Muscle of arm (tissue), 1 donor: ENCODE measurements at regions not wholly inside any gene's neighbourhood (a gene's known extent, or its start where the extent isn't known, plus 50 kb on each side); places are given as distances from the start of the nearest gene placed in this dataset.

Experiments used
- DNase-seq: peaks from one replicate; pipeline ENCODE4 v3.0.0-alpha.2; 2013

- no peak for DNase-seq
These were observed 188.0 kb upstream of the GLI2 start for GRCh38 chr2:120547662-120548061.

GRCh38 chr2:120548627-120549608 is 186.8 kb upstream of the GLI2 start:
- DNase-seq, result no peak

- DNase-seq, result no peak
These were observed 185.8 kb upstream of the GLI2 start for GRCh38 chr2:120549841-120550240.

DNA sequence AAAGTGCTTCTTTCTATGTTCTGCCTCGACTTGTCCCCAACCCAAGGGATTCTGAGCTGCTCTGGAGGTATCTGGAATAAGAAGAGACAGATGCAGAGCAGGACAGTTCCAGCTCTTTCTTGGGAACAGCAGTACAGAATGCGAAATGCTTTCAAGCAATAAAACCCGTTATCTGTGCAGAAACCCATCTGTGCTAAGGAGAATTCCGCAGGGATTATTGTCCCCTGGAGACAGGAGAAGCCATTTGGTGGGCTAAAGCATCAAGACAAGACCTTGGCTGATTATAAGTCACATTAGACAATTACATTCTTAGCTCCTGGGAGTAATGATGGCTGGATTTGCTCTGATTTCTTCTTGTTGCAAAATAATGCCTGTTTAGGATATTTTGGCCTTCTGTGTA is 185.4 kb upstream of the GLI2 start:
- DNase-seq, result no peak

GRCh38 chr2:120550893-120551446 is 184.7 kb upstream of the GLI2 start:
- DNase-seq, result no peak

DNA sequence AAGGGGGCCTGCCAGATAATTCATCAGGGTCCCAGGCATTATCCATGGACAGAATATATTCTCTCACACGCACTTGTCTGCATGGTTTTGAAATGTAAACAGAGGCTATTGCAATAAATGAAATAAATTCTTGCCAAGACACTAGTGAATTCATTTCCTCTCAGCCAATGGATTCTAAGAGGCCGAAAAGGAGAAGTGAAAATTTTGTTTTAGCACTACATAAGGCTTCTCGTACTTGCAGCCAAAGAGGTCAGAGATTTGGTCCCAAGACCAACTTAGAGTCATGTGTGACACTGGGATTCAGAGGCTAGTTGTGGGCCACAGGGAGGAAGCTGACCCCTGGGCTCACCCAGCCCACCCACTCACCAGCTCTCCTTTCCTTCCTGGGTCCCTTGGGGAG is 184.1 kb upstream of the GLI2 start:
- DNase-seq, result no peak

GRCh38 chr2:120552079-120552478 is 183.6 kb upstream of the GLI2 start:
- DNase-seq, result no peak

- no peak for DNase-seq
These were observed 182.7 kb upstream of the GLI2 start for GRCh38 chr2:120552800-120553481.

DNA sequence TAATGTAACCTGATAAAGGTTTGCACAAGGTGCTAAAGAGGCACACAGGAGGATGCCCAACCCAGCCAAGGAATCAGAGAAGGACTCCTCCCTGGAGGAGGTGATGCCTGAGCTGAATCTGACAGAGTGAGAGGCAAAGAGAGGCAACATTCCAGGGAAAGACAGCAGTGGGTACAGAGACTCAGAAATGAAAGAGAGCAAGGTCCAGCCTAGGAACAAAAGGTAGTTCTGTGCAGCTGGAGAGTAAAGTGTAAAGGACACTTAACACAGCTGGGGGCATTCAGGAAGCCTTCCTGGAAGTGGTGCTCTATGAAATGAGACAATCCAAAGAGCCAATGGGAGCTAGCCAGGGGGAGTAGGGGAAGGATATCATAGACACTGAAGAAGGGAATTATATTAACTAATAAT is 181.0 kb upstream of the GLI2 start:
- DNase-seq, result no peak

- DNase-seq, result no peak
These were observed 180.6 kb upstream of the GLI2 start for GRCh38 chr2:120555092-120555491.

DNA sequence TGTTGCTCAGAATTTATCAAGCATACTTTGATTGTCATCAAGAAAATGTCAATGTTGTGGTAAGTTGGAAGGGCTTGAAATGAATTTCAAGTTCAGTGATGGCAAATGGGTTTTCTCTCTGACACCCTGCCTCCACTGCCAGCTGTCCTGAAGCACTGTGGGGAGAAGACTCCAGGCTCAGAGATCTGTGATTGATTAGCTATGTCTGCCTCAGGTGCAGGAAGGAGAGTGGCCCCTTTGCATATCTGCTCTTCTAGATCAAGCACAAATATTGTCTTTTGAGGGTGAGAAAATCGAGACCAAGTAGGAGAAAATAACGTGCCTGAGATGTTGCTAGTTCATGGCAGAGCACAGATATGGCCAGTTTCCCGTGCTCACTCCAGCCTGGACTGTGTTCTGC is 178.8 kb upstream of the GLI2 start:
- DNase-seq, result no peak

DNA sequence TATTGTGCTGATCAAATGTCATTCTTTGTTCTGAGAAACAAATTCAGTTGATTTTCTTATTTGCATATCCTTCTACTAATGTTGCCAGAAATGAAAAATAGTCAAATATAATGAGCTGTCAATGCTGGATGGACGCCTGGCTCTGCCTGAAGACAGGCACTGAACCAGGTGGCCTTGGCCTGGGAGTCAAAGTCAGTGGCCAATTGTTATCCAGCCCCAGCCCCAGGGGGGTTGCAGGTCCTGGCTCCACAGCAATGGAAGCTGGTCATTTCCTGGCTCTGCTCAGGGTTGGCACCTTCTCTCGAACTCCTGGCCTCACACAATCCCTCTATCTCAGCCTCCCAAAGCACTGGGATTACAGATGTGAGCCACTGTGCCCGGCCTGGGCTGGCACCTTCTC is 176.8 kb upstream of the GLI2 start:
- no peak for DNase-seq

DNA sequence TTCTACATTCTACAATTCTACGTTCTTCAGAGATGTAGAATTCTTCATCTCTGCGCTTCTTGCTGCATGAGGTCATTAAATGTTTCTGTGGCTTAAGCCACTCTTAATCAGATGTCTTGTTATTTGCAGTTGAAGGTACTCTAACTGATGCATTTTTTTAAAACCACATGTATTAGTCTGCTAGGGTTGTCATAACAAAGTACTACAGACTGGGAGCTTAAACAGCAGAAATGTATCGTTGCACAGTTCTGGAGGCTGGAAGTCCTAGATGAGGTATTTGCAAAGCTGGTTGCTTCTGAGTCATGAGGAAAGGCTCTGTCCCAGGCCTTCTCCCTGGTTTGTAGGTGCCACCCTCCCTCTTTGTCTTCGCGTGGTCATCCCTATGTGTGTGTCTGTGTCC is 176.3 kb upstream of the GLI2 start:
- DNase-seq, result no peak

- DNase-seq, result no peak
These were observed 175.3 kb upstream of the GLI2 start for GRCh38 chr2:120560330-120560729.

- DNase-seq, result no peak
These were observed 174.2 kb upstream of the GLI2 start for GRCh38 chr2:120561379-120562035.

GRCh38 chr2:120562218-120563005 is 173.3 kb upstream of the GLI2 start:
- DNase-seq, result no peak

DNA sequence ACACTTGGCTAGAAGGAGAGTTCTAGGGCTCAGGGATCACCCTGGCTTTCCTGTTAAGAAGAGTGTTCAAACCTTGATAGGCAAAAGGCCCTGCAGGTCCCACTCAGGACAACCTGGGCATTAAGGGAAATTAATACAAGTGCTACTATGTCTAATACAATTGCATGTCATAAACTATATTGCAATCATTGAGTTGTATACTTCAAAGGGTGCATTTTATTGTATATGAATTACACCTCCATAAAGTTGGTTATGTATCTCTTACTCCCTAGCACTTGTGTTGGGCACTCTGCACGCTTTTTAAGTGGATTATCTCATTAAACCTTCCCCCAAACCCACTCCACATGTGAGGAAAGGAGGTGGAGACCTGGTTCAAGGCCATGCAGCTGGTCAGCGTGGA is 172.1 kb upstream of the GLI2 start:
- DNase-seq, result no peak

DNA sequence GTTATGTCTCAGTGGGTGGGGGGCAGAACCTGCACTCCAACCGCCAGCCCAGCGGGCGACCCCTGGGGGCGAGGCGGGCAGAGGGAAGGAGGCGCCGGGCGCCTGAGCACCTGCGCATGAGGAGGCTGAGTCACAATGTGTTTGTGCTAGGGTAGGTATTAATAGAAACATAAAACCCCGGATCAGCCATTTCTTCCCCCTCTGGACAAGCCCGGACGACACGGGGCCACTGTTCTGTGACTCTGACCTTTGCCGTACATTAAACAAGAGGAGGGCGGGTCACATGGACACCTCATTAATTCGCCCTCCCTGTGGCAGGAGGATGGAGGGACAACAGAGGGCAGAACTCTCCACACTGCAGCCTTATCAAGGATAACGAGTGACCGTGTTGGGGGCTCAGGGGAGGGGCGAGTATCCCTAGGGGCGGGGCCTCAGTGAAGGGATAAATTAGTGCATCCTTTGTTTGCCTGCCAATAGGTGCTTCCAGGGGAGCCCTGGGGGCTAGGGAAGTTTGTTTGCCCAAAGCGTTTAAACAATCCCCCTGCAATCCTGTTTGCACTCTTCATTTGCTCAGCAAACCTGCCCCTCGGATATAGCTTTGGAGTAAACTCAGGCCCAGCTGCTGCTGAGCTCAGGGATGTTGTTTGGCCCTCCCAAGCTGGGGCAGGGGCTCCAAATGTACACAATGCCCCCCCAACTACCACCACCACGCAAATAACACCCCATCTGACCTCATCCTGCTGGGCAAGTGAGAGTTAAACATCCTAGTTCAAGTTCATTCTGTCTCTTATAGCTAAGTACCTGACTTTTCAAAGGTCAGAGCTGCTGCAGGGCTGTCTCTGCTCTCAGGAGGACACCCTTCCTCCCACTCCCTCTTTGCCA is 171.2 kb upstream of the GLI2 start:
- no peak for DNase-seq

DNA sequence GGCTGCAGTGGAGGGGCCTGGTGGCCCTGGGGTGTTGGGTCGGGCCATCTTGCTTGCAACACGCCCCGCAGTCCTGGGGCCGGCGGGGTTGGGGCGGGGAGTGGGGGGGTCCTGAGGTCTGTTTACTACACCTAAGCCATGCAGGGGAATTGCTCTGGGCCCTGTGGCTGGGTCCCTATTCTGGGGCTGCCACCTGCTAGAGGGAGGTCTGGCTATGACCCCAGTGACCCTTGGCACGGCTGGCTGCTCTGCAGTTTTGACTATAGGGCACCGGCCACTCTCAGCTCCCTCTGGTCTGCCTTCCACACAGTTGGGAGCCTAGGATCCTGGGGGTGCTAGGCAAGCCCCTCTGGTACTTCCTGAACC is 170.6 kb upstream of the GLI2 start:
- no peak for DNase-seq

- no peak for DNase-seq
These were observed 169.7 kb upstream of the GLI2 start for GRCh38 chr2:120565929-120566328.
